ENCODE measurements at regions not wholly inside any gene's neighbourhood (a gene's known extent, or its start where the extent isn't known, plus 50 kb on each side); places are given as distances from the start of the nearest gene placed in this dataset.

GRCh38 chr13:34129436-34129835 is 311.5 kb downstream of the RFC3 start:
- no peak for DNase-seq (ENCODE audit: low spot score)
- Histone ChIP-seq H2AK5ac (ENCODE audit: low read depth, low read length) (no peak overlapping the region), H2AFZ (ENCODE audit: low read length) (no peak overlapping the region), H3K23ac (ENCODE audit: low read depth, low read length, poor library complexity) (no peak overlapping the region), H3K9me3 (replicated peaks in 1 of 2; ENCODE audit: control insufficient read depth in 2 of 2, insufficient read depth in 1 of 2, low read depth in 1 of 2, low read length in 2 of 2) (peaks cover 0 to under 1% of the 10 kb centered on the region in 2 donors), H2BK5ac (ENCODE audit: low read length) (no peak overlapping the region), H3K36me3 (replicated peaks in 1 of 2; ENCODE audit: control insufficient read depth in 2 of 2, insufficient read depth in 2 of 2, low read length in 2 of 2) (no peaks in the 10 kb centered on the region), H2BK15ac (ENCODE audit: low read length) (no peak overlapping the region), H4K91ac (ENCODE audit: low read depth, low read length, poor library complexity) (no peak overlapping the region), H3K14ac (ENCODE audit: low read length) (no peak overlapping the region), H3K4me2 (ENCODE audit: insufficient read depth, low read length, poor library complexity, severe bottlenecking) (no peak overlapping the region), H2BK12ac (ENCODE audit: low read length) (no peak overlapping the region), H3K18ac (ENCODE audit: low read length) (no peak overlapping the region), H3K9ac (ENCODE audit: low read depth, low read length, poor library complexity) (no peak overlapping the region), H2BK120ac (ENCODE audit: low read depth, low read length) (no peak overlapping the region), H4K8ac (ENCODE audit: low read depth, low read length) (no peak overlapping the region), H3K4ac (ENCODE audit: low read length) (no peak overlapping the region), H3K27me3 (ENCODE audit: control insufficient read depth in 3 of 3, insufficient read depth in 3 of 3, low read depth in 1 of 3, low read length in 3 of 3) (no peaks in the 10 kb centered on the region), H3K4me1 (ENCODE audit: control insufficient read depth in 2 of 2, insufficient read depth in 1 of 2, low read depth in 1 of 2, low read length in 2 of 2) (no peaks in the 10 kb centered on the region), H3K4me3 (ENCODE audit: low read length in 2 of 2) (no peak overlapping the region), H3K27ac (replicated peaks; ENCODE audit: low read length) (no peak overlapping the region), H3K79me1 (ENCODE audit: low read depth, low read length) (no peaks in the 10 kb centered on the region)

DNA sequence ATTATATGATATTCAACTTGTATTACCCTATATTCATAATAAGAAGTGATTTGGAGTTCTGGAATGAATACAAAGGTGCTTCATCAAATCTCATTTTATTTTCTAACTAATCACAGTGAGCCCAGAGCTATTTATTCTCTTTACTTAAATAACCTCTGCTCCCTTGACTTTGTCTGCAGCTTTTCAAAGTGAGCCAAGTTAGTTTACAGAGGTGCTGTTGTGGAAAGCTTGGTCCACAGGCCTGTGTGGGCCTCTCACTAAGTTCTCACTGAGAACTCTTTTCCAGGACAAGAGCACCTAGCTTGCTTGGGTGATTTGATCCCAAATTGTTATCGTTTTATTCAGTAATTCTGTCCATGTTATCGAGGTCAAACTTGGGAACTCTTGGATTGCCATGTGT is 319.3 kb downstream of the RFC3 start:
- Histone ChIP-seq H3K4me2 (ENCODE audit: insufficient read depth, low read length, poor library complexity, severe bottlenecking) (no peak overlapping the region), H2BK15ac (ENCODE audit: low read length) (no peak overlapping the region), H2BK120ac (ENCODE audit: low read depth, low read length) (no peak overlapping the region), H3K4me1 (ENCODE audit: control insufficient read depth in 2 of 2, insufficient read depth in 1 of 2, low read depth in 1 of 2, low read length in 2 of 2) (no peaks in the 10 kb centered on the region), H3K9ac (ENCODE audit: low read depth, low read length, poor library complexity) (no peak overlapping the region), H3K36me3 (replicated peaks in 1 of 2; ENCODE audit: control insufficient read depth in 2 of 2, insufficient read depth in 2 of 2, low read length in 2 of 2) (no peaks in the 10 kb centered on the region), H3K18ac (ENCODE audit: low read length) (no peak overlapping the region), H3K79me1 (ENCODE audit: low read depth, low read length) (no peaks in the 10 kb centered on the region), H3K27ac (replicated peaks; ENCODE audit: low read length) (no peak overlapping the region), H3K9me3 (replicated peaks in 1 of 2; ENCODE audit: control insufficient read depth in 2 of 2, insufficient read depth in 1 of 2, low read depth in 1 of 2, low read length in 2 of 2) (peaks cover 0 to 4% of the 10 kb centered on the region in 2 donors), H4K91ac (ENCODE audit: low read depth, low read length, poor library complexity) (no peak overlapping the region), H3K4ac (ENCODE audit: low read length) (no peak overlapping the region), H3K27me3 (ENCODE audit: control insufficient read depth in 3 of 3, insufficient read depth in 3 of 3, low read depth in 1 of 3, low read length in 3 of 3) (no peaks in the 10 kb centered on the region), H2AK5ac (ENCODE audit: low read depth, low read length) (no peak overlapping the region), H3K14ac (ENCODE audit: low read length) (no peak overlapping the region), H2BK5ac (ENCODE audit: low read length) (no peak overlapping the region), H2AFZ (ENCODE audit: low read length) (no peak overlapping the region), H3K4me3 (ENCODE audit: low read length in 2 of 2) (no peak overlapping the region), H3K23ac (ENCODE audit: low read depth, low read length, poor library complexity) (no peak overlapping the region), H4K8ac (ENCODE audit: low read depth, low read length) (no peak overlapping the region), H2BK12ac (ENCODE audit: low read length) (no peak overlapping the region)
- no peak for DNase-seq (ENCODE audit: low spot score)
- no CpG with 5 or more reads among the region's 2 CpGs for WGBS, 2 donors (ENCODE audit: extremely low coverage in 2 of 2, insufficient read length in 2 of 2, insufficient replicate concordance in 1 of 2)

DNA sequence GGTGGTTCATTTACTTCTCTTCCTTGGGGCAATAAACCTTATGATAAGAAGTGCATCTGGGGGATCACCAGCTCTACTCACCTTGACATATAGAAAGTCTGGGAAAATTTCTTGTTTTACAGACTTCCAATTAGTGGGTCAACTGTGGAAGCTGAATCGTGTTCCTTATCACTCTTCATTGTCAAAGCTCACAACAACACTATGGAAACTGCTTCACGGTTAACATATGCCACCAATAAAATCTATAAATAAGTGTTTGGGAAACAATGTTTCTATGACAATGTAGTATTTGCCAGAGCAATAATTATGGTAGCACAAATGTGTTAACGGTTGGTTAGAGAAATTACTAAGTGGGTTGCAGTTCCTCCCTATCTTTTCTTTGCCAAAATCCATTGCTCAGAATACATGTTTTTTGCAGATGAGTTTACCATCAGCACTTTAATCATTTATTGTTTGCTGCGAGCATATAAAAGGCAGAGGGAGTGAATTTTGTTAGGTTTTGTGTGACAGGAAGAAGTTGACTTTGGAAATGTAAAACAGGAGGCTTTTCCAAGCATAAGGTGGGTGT is 321.8 kb downstream of the RFC3 start:
- no peak overlapping the region for H3K4me3 ChIP-seq (ENCODE audit: low read length in 2 of 2)
- H2BK120ac ChIP-seq (ENCODE audit: low read depth, low read length), result no peak overlapping the region
- H3K23ac ChIP-seq (ENCODE audit: low read depth, low read length, poor library complexity), result no peak overlapping the region
- H3K27ac ChIP-seq (replicated peaks; ENCODE audit: low read length), result no peak overlapping the region
- no peak overlapping the region for H2BK12ac ChIP-seq (ENCODE audit: low read length)
- peaks cover 0 to 3% of the 10 kb centered on the region in 2 donors for H3K9me3 ChIP-seq (replicated peaks in 1 of 2; ENCODE audit: control insufficient read depth in 2 of 2, insufficient read depth in 1 of 2, low read depth in 1 of 2, low read length in 2 of 2)
- H3K9ac ChIP-seq (ENCODE audit: low read depth, low read length, poor library complexity), result no peak overlapping the region
- H3K4ac ChIP-seq (ENCODE audit: low read length), result no peak overlapping the region
- H2BK5ac ChIP-seq (ENCODE audit: low read length), result no peak overlapping the region
- WGBS, 2 donors (ENCODE audit: extremely low coverage in 2 of 2, insufficient read length in 2 of 2, insufficient replicate concordance in 1 of 2), result no CpG with 5 or more reads among the region's 4 CpGs
- H3K79me1 ChIP-seq (ENCODE audit: low read depth, low read length), result no peaks in the 10 kb centered on the region
- no peak overlapping the region for H2AFZ ChIP-seq (ENCODE audit: low read length)
- no peak overlapping the region for H4K91ac ChIP-seq (ENCODE audit: low read depth, low read length, poor library complexity)
- H4K8ac ChIP-seq (ENCODE audit: low read depth, low read length), result no peak overlapping the region
- no peaks in the 10 kb centered on the region for H3K4me1 ChIP-seq (ENCODE audit: control insufficient read depth in 2 of 2, insufficient read depth in 1 of 2, low read depth in 1 of 2, low read length in 2 of 2)
- H3K18ac ChIP-seq (ENCODE audit: low read length), result no peak overlapping the region
- no peak overlapping the region for H2AK5ac ChIP-seq (ENCODE audit: low read depth, low read length)
- no peak overlapping the region for H2BK15ac ChIP-seq (ENCODE audit: low read length)
- no peak for DNase-seq (ENCODE audit: low spot score)
- H3K36me3 ChIP-seq (replicated peaks in 1 of 2; ENCODE audit: control insufficient read depth in 2 of 2, insufficient read depth in 2 of 2, low read length in 2 of 2), result no peaks in the 10 kb centered on the region
- H3K14ac ChIP-seq (ENCODE audit: low read length), result no peak overlapping the region
- no peaks in the 10 kb centered on the region for H3K27me3 ChIP-seq (ENCODE audit: control insufficient read depth in 3 of 3, insufficient read depth in 3 of 3, low read depth in 1 of 3, low read length in 3 of 3)
- no peak overlapping the region for H3K4me2 ChIP-seq (ENCODE audit: insufficient read depth, low read length, poor library complexity, severe bottlenecking)

GRCh38 chr13:34143637-34144036 is 325.7 kb downstream of the RFC3 start:
- Histone ChIP-seq H2AK5ac (ENCODE audit: low read depth, low read length) (no peak overlapping the region), H3K79me1 (ENCODE audit: low read depth, low read length) (no peaks in the 10 kb centered on the region), H3K18ac (ENCODE audit: low read length) (no peak overlapping the region), H3K4ac (ENCODE audit: low read length) (no peak overlapping the region), H2BK15ac (ENCODE audit: low read length) (no peak overlapping the region), H2BK5ac (ENCODE audit: low read length) (no peak overlapping the region), H2BK120ac (ENCODE audit: low read depth, low read length) (no peak overlapping the region), H2AFZ (ENCODE audit: low read length) (no peak overlapping the region), H3K4me3 (ENCODE audit: low read length in 2 of 2) (no peak overlapping the region), H4K91ac (ENCODE audit: low read depth, low read length, poor library complexity) (no peak overlapping the region), H3K23ac (ENCODE audit: low read depth, low read length, poor library complexity) (no peak overlapping the region), H3K27ac (replicated peaks; ENCODE audit: low read length) (no peak overlapping the region), H3K9me3 (replicated peaks in 1 of 2; ENCODE audit: control insufficient read depth in 2 of 2, insufficient read depth in 1 of 2, low read depth in 1 of 2, low read length in 2 of 2) (no peaks in the 10 kb centered on the region), H3K4me1 (ENCODE audit: control insufficient read depth in 2 of 2, insufficient read depth in 1 of 2, low read depth in 1 of 2, low read length in 2 of 2) (no peaks in the 10 kb centered on the region), H4K8ac (ENCODE audit: low read depth, low read length) (no peak overlapping the region), H3K4me2 (ENCODE audit: insufficient read depth, low read length, poor library complexity, severe bottlenecking) (no peak overlapping the region), H3K14ac (ENCODE audit: low read length) (no peak overlapping the region), H3K36me3 (replicated peaks in 1 of 2; ENCODE audit: control insufficient read depth in 2 of 2, insufficient read depth in 2 of 2, low read length in 2 of 2) (no peaks in the 10 kb centered on the region), H3K27me3 (ENCODE audit: control insufficient read depth in 3 of 3, insufficient read depth in 3 of 3, low read depth in 1 of 3, low read length in 3 of 3) (no peaks in the 10 kb centered on the region), H2BK12ac (ENCODE audit: low read length) (no peak overlapping the region), H3K9ac (ENCODE audit: low read depth, low read length, poor library complexity) (no peak overlapping the region)
- DNase-seq (ENCODE audit: low spot score), result no peak
- WGBS, 2 donors (ENCODE audit: extremely low coverage in 2 of 2, insufficient read length in 2 of 2, insufficient replicate concordance in 1 of 2), result no CpG with 5 or more reads among the region's 1 CpG

Data from neuronal stem cell (in vitro differentiated cells).